NCI-H524 treated with DMSO at 0.1 percent for 48 hours (cell line): ENCODE measurements at regions not wholly inside any gene's neighbourhood (a gene's known extent, or its start where the extent isn't known, plus 50 kb on each side); places are given as distances from the start of the nearest gene placed in this dataset.

Experiments used
- DNase-seq: peaks from one replicate; lab custom pipeline; 2025; lab: John Stamatoyannopoulos, UW

- DNase-seq: no peak
Measured at GRCh38 chr5:139733698-139734538, 61.7 kb upstream of the PSD2 start.

GRCh38 chr5:139734539-139734916 lies 61.1 kb upstream of the PSD2 start:
- DNase-seq: no peak

- no peak for DNase-seq
Measured at GRCh38 chr5:139738193-139739149, 57.1 kb upstream of the PSD2 start.

GRCh38 chr5:139739150-139739974 lies 56.2 kb upstream of the PSD2 start:
- no peak for DNase-seq

GRCh38 chr5:139740138-139740991 lies 55.2 kb upstream of the PSD2 start:
- no peak for DNase-seq

- DNase-seq: no peak
Measured at GRCh38 chr5:139740992-139741672, 54.5 kb upstream of the PSD2 start.

- DNase-seq: no peak
Measured at GRCh38 chr5:139741823-139742172, 53.8 kb upstream of the PSD2 start.

- no peak for DNase-seq
Measured at GRCh38 chr5:139742173-139742903, 53.3 kb upstream of the PSD2 start.

GRCh38 chr5:139743001-139743771 lies 52.4 kb upstream of the PSD2 start:
- no peak for DNase-seq

GRCh38 chr5:139743804-139744203 lies 51.8 kb upstream of the PSD2 start:
- DNase-seq: no peak

GRCh38 chr5:139744471-139745131 lies 51.0 kb upstream of the PSD2 start:
- peak; percentile 89 for DNase-seq

- DNase-seq: peak; percentile 72
Measured at GRCh38 chr5:139745132-139745799, 50.3 kb upstream of the PSD2 start.

- peak; percentile 82 for DNase-seq
Measured at GRCh38 chr5:139745800-139746690, 49.6 kb upstream of the PSD2 start.
